ENCODE measurements at regions not wholly inside any gene's neighbourhood (a gene's known extent, or its start where the extent isn't known, plus 50 kb on each side); places are given as distances from the start of the nearest gene placed in this dataset.
"Not testable (repeated sequence)": the region's sequence is repeated elsewhere in the genome, so short reads cannot be mapped to it uniquely, and the experiment has no call there.

DNA sequence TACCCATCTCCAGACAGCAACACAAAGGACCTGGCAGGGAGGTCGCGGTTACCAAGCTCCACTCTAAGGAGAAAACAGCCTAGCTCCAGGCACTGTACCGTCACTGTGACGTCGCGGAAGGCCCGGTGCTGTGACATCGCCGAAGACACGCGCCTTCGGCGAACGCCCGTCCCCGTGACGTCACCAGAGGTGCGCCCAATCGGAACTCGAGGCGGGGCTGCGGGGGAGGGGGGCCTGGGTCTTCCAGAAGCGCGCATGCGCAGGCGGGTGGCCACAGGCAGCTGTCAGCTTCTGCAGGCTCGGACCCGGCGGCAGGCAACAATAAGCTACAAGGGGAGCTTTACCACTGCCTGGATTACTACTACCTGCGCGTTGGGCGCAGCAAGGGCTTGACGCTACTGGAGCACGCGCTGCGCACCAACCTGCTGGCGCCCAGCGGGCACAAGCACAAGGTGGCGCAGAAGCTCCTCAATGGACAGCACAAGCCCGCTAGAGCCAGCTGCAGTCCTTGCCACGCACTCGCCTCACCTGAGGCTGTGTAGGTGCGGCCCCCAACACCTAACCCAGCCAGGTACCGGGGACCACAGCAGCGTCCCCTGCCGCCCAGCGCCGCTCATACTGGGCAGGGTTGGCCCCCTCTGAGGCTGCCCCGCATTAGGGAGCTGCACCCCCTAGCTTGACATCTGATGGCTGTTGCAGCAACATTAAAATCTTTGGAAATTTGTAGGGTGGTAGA is 208.4 kb downstream of the TPST1 start:
- peak; percentile 92 for DNase-seq

DNA sequence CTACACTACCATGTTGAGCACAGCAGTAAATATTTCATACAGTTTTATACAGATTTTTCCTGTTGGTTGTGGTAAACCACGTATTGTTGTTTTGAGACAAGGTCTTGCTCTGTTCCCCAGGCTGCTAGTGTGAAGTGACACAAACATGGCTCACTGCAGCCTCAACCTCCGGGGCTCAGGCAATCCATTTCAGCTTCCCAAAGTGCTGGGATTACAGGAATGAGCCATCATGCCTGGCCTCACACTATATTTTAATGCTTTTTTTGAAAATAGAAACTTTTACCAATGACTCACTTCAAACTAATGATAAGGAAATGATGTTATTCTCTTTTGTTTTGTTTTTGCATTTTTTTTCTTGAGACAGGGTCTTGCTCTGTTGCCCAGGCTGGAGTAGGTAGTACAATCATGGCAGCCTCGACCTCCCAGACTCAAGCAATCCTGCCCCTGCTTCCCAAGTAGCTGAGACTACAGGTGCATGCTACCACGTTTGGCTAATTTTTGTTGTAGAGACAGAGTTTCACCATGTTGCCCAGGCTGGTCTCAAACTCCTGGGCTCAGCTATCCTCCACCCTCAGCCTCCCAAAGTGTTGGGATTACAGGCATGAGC is 210.6 kb downstream of the TPST1 start:
- no peak for DNase-seq

DNA sequence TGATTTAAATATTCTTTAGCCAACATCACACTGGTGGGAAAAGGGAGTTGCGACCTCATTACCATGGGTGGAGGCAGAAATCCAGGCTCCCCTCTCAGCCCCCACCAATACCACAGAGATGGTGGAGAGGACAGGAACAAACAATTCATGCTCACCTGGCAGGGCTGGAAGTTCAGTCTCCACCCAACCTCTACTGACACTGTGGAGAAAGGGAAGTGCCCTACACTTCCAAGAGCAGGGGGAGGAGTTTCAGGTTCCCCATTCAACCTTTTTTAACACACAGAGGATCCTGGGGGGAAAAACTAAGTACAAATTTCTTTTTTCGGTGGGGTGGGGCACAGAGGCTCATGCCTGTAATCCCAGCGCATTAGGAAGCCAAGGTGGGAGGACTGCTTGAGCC is 210.1 kb upstream of the KCTD7 start:
- DNase-seq = no peak

DNA sequence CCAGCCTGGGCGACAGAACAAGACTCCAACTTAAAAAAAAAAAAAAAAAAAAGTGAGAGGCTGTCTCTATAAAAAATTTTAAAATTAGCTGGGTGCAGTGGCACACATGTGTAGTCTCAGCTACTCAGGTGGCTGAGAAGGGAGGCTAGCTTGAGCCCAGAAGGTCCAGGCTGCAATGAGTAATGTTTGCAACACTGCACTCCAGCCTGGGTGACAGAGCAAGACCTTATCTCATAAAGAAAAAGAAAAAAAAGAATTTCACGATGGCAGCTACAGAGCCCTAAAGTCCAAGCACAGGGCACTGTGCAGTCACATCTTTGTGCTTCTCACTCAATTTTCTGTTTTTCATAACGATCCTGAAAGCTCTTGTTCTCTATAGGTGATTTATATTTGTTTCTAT is 209.5 kb upstream of the KCTD7 start:
- no peak for DNase-seq

DNA sequence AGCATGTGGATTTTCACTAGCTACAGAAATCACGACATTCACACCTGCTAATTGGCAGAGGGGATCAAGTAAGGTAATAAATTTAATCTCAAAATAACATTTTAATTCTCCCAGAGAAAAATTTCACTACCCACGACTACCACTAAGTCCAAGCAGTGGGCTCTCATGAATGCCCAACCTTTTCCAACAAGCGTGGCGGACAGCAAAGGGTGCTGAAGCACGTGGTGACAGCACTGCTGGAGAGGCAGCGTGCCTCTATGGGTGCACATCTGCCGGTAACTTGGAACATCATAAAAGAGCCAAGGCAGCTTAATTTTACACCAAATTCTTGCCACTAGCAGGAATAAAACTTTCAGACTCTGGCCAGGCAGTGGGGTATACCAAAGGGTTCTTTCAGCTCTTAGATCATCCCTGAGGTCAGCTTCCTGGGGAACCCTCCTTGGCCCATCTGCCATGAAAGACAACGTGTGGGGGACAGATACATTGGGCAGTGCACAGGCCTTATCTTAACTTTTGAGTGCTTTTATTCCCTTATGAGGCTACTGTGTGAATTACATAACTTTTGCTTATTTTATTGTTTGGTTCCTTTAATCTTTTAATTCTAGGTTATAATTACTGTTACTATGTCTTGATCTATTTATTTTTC is 206.7 kb upstream of the KCTD7 start:
- DNase-seq = no peak

DNA sequence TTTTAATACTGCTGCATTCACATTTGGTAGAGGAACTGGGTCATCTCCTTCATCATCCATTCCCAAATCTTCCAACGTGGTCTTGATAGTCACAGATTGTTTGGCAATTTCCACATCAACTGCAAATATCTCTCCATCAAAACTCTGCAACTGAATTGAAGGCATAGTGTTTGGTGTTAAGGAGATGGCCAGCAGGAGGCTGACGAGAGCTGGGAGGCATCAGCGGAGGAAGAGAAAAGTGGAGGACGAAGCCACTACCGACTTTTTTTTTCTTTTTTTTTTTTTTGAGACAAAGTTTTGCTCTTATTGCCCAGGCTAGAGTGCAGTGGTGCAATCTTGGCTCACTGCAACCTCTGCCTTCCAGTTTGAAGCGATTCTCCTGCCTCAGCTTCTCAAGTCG is 205.0 kb upstream of the KCTD7 start:
- DNase-seq = no peak

DNA sequence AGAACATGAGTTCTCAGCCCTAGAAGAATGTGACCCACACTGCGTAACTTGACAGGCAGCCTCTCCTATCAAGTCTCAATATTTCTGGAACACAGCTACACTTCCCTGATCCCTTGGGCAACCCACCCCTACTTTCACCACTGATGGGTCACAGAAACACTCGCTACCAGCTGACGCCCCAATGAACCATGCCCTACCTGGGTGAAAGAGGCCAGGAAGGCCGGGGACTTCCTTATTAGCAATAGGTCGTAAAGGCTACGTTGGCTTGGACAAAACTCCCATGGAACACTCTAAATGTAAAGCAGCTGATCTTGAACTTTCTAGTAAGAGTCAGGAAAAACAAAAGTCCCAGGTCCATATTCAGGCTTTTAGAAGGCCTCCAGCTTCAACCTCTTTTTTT is 202.3 kb upstream of the KCTD7 start:
- DNase-seq = no peak

DNA sequence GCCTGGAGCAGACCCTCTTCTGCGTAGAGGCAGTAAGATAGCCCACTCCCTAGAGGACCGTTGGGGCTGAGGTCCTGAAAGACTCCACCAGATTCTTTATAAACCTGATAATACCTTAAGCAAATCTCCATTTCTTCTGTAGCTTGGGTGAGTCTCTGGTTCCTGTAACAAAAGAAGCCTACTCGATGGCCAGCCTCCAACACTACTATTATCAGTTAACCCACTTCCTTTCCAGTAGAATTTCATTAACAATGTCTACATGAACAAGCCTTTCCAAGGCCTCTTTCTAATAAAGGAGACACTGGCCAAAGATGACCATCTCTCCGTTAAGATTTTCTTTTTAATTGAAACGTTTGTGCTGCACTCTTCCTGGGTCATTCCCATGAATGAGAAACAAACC is 201.7 kb upstream of the KCTD7 start:
- no peak for DNase-seq

DNA sequence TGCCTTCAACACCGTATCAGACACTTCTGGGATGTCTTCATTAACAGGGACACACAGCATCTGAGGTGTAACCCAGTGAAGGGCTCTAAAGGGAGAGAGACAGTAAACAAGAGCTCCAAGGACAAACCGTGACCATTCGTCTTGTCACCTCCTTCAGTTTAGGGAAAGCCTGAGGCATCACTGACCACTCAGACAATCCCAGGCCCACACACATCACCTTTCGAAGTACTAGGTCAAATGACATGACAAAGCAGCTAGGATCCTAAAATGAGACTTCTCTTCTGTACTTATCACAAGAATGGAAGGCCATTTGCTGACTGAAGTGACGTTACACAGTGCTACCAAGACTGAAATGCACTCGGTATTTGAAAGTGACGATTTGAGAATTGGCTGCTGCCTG is 200.7 kb upstream of the KCTD7 start:
- DNase-seq = no peak

DNA sequence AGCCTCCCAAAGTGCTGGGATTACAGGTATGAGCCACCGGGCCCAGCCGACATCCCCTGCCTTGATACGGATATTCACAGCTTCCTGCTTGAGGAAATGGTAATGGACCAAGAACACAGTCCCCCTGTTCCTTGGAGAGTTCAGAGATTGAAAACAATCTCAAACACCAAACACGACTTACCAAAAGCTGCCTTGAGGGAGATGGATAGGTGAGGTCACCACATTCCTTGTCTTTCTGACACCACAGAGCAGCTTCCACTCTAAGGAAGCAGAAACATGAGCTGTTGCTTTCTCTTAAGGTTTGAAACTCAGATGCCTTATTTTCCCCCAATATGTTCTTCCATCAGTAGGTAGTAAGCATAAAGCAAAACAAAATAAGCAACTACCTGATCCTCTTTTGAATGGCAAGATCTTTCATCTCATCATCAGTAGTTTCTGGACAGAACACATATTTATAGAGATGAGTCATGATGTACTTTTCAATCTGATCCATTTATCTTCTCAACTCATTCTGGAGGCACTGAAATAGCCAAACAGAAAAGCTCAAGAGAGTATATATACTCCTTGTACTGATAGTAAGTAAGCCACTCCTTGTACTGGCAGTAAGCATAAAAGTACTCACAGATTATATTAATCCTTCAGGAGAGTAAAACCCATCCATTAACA is 199.1 kb upstream of the KCTD7 start:
- DNase-seq = no peak

DNA sequence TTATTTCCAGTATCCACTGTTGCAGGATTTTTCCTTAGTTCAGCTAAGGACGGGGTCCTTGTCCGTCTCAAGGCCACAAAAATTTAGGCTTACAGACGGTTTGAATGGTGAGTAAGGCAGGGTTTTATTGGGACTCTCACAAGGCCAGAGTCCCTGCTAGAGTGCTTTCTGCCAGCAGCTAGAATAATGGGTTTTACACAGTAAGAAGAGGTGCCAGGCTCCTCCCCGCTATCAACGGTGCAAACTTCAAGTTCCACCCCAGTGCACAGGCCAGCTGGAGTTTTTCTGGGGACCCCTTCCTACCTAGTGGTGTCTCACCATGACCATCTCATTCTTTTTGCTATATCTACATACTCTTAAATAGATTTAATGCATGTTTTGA is 198.5 kb upstream of the KCTD7 start:
- no peak for DNase-seq

DNA sequence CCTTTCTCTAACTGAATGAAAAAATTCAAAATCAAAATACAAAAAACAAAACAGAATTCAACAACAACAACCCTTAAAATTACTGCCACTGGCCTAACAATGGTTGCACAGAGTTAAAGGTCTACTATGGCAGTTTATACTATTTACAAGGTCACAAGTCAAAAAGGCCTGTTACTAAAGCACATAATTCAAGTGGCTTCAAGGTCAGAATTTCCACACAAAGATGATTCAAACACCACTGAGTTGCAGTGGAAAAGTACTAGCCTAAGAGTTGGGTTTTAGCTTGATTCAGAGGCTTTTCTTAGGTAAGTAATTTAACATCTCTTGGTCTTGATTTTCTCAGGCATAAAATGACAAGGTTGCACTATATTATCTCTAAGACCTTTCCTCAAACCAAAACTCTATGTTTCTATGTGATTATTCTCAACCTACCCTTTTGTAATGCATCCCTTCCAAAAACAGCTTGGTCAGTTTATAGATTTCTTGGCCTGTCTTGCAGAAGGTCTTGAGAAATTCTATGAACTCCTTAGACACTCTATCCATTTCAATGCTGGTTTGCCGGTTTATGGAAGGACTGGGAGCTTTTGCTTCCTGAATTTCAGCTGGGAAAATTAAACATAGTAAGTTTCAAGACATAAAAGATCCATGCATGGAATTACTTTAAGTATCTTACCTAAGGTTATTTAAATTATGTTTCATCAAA is 189.8 kb upstream of the KCTD7 start:
- DNase-seq = not testable (repeated sequence)

DNA sequence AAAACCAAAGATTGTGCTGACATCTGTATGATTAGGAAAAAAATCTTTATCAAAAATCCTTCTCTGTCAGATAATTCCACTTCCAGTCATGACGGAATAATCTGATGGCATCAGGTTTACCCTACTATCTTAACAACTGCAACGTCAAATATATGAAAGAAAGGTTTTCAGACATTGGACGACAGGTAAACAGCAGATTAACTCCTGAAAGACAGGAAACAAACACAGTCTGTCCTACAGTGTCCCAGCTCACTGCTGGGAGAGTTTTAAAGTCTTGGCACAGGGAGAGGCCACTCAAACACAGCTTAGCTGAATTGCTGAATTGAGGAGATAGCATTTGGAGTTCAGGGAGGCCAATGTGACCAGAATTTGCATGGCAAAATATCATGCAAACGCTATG is 186.3 kb upstream of the KCTD7 start:
- DNase-seq = no peak

DNA sequence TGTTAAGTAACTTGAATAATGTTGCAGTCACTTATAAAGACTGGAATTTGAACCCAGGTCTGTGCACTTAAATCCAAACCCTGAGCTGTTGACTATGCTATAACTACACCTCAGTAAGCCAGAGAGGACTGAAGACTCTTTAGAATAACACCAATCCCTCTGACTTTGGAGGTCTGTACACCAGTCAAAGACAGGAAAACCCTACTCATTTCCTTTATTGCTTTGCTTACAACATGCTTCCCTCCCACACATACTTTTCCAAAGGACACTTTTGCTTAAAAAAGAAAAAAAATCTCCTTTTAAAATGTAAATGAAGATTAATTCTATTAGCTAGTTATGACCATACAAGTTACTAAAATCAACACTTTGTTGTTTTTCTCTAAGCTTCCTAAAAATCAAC is 184.7 kb upstream of the KCTD7 start:
- DNase-seq = no peak

DNA sequence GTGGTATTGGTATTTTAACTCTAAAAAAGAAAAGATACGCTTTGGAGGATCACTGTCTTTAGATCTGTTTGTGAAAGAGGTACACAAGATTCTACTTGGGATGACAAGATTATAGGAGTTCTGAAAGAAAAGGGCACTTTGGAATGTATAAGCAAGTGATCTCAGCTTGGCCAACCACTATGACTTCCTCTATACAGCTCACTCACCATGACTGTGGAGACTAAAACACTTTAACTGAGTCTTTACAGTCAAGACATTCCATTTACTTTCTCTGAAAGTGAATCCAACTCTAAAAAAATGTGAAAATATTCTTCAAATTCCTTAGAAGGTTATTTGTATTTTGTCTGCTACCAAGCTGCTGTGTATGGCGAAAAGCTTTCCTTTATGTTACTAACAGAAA is 181.7 kb upstream of the KCTD7 start:
- DNase-seq = not testable (repeated sequence)

DNA sequence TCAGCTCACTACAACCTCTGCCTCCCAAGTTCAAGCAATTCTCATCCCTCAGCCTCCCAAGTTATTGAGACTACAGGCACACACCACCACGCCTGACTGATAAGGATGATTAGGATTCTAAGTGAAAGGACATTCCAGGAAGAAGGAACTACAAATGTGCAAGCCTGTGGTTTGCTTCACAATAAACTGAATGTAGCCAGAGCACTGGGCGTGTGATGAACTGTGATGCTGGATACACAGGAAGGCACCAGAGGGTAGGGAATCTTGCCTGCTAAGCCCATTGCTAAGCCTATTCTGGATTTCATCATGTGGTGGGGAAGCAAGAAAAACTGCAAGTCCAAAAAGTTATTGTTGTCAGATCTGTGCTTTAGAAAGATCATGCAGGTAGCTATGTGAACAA is 177.9 kb upstream of the KCTD7 start:
- not testable (repeated sequence) for DNase-seq

DNA sequence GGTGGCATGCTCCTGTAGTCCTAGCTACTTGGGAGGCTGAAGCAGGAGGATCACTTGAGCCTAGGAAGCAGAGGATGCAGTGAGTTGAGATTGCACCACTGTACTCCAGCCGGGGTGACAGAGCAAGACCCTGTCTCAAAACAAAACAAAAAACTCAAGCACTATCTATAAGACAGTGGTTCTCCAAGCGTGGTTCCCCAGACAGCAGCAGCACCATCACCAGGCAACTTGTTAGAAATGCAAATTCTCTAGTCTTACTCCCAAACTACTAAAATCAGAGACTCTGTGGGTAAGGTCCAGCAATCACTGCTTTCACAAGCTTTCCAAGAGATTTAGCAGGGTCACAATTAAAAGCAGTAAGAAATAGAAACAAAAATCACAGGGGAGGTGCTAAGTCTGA is 177.0 kb upstream of the KCTD7 start:
- not testable (repeated sequence) for DNase-seq

DNA sequence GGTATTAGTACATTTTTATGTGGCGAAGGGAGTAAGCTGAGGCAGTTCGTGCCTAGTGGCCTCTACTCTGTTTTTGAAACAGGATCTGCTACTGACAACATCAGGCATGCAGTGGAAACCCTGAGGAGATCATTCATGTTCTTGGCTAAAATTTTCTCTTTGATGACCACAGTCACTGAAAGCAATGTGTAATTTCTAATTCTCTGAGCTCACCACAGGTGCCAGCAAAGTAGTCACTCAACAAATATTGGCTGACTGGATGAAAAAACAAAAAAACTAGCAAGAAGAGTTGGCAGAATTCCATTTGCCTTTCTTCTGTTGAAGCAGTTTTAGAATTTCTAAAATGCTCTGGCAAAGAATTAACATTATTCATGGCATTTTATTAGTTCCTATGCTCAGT is 176.5 kb upstream of the KCTD7 start:
- DNase-seq = no peak

DNA sequence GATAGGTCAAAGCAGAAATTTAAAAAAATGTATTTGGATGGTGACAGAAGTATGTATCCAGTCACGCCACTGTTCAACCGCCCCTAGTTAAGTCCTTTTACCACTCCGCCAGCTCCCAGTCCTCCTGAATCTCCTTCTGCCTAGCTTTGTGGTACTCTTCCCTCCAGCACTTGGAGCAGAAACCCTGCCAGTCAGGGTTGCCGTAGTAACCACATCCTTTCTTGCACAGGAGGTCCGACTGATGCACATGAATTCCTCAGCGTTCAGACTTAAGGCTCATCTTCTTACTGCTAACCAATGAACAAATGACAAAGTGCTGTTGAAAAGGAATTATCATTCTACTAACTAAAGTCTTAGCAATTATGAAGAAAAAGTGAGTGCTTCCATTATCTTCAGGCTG is 175.3 kb upstream of the KCTD7 start:
- no peak for DNase-seq

DNA sequence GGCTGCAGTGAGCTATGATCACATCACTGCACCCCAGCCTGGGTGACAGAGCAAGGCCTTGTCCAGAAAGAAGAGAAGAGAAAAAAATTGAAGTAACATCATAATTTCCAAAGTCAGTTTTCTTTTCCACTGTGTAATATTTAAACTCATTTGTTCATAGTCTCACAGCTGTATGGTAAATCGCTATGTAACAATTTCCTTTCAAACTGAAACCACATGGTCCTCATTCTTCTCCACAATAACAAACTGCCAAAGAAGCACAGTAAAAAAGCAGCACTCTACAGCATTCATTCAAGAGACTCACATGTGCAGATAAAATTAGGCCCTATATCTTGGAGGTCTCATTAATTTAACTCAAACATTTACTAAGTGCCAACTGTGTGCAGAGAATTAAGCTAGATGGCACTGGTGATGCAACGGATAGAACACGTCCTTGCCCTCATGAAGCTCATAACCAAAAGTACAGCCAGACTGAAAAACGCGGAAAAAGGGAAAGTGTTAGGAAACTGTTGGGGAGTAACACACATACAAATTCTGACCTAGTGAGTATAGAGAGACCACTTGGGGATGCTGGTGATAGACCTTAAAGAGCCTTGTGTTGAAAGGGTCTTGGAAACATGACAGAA is 174.0 kb upstream of the KCTD7 start:
- DNase-seq = no peak

DNA sequence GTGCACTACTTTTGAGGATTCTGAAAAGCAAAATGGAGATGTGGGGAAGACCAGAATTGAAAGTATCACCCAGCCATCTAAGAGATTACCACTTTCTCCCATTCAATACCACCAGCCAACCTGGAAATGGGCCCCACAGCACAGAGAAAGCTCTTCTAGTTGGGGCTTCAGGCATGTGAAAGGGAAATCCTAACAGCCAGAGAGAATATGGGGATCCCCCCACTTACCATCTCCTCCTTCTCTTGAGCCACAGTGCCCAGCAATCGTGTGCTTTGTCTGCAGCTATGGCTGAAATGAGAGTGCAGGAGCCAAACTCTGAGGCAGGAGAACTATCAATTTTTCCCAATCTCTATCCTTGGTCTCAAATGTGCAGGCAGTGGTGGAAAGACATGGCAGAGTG is 173.2 kb upstream of the KCTD7 start:
- not testable (repeated sequence) for DNase-seq

DNA sequence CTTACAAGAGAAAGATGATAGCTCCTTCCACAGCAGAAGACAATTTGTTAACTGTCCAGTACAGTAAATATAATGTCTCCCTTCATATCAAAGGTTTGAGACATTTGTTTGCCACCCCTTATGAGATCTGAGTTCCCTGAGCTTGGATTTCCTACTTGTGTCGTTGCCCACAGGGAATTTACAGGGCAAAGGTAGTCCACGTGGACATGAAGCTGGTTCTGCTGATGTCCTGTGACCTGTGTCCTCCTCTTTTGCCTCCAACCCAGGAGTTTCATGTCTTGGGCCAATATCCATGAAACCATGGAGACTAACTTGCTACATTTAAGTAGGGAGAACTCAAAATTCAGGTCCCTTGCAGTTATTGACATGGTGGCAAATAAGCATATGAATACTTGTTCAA is 172.2 kb upstream of the KCTD7 start:
- DNase-seq = not testable (repeated sequence)

DNA sequence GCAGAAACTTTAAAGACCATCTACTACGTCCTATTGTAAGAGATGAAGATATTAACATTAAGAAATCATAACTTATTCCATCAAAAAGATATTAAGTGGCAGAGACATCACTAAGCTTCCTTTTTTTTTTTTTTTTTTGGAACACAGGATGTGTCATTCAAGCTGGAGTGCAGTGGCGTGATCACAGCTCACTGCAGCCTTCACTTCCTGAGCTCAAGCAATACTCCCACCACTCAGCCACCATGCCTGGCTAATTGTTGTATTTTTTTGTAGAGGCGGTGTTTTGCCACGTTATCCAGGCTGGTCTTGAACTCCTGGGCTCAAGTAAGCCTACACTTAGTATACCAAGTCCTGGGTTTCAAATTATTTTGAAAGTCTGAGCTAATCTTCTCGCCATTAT is 169.7 kb upstream of the KCTD7 start:
- DNase-seq = not testable (repeated sequence)

Measured in NCI-H2107 (cell line).